ENCODE measurements at regions not wholly inside any gene's neighbourhood (a gene's known extent, or its start where the extent isn't known, plus 50 kb on each side); places are given as distances from the start of the nearest gene placed in this dataset. TPM values are rescaled to one million over a fixed set of nuclear protein-coding genes. Genes with fewer than 3 reads are reported as not detected.
A peak's percentile ranks its signal among the peaks of the same experiment; 100 is the strongest.

Small RNA genes lying in the stretch of these regions (small RNA-seq; reads per million reads assigned to genes)
- gene AL158828.1 = not detected
- 0.93 reads per million, percentile 77 among the genes with 10 or more reads in this experiment for gene RNU2-36P
